GM21526 (cell line): ENCODE measurements at regions not wholly inside any gene's neighbourhood (a gene's known extent, or its start where the extent isn't known, plus 50 kb on each side); places are given as distances from the start of the nearest gene placed in this dataset.

Source experiments
- ATAC-seq: cut with Tn5 transposase; IDR thresholded peaks from one replicate; pipeline ENCODE4 v1.9.1; 2021; ENCODE audit warnings: moderate library complexity; ENCODE audit not compliant: unreplicated experiment, low FRiP score

- no peak for ATAC-seq
Observed at GRCh38 chr6:91633374-91634111, 1046.7 kb upstream of the MAP3K7 start.

GRCh38 chr6:91632308-91632707 is 1045.4 kb upstream of the MAP3K7 start:
- ATAC-seq: no peak

- no peak for ATAC-seq
Observed at GRCh38 chr6:91631227-91631626, 1044.4 kb upstream of the MAP3K7 start.

- ATAC-seq: no peak
Observed at GRCh38 chr6:91626911-91627310, 1040.0 kb upstream of the MAP3K7 start.

GRCh38 chr6:91613481-91613880 is 1026.6 kb upstream of the MAP3K7 start:
- no peak for ATAC-seq

GRCh38 chr6:91611190-91611589 is 1024.3 kb upstream of the MAP3K7 start:
- ATAC-seq: no peak

GRCh38 chr6:91608428-91608827 is 1021.6 kb upstream of the MAP3K7 start:
- ATAC-seq: no peak

- ATAC-seq: no peak
Observed at GRCh38 chr6:91606148-91606901, 1019.5 kb upstream of the MAP3K7 start.

GRCh38 chr6:91600561-91600960 is 1013.7 kb upstream of the MAP3K7 start:
- ATAC-seq: no peak

- ATAC-seq: no peak
Observed at GRCh38 chr6:91590191-91590590, 1003.3 kb upstream of the MAP3K7 start.

- no peak for ATAC-seq
Observed at GRCh38 chr6:91580635-91581034, 993.8 kb upstream of the MAP3K7 start.

GRCh38 chr6:91575032-91575431 is 988.2 kb upstream of the MAP3K7 start:
- no peak for ATAC-seq

- ATAC-seq: no peak
Observed at GRCh38 chr6:91573826-91574416, 987.0 kb upstream of the MAP3K7 start.

GRCh38 chr6:91572878-91573277 is 986.0 kb upstream of the MAP3K7 start:
- no peak for ATAC-seq

GRCh38 chr6:91569071-91569470 is 982.2 kb upstream of the MAP3K7 start:
- ATAC-seq: no peak

- no peak for ATAC-seq
Observed at GRCh38 chr6:91566467-91566866, 979.6 kb upstream of the MAP3K7 start.

- no peak for ATAC-seq
Observed at GRCh38 chr6:91565207-91565606, 978.3 kb upstream of the MAP3K7 start.

- no peak for ATAC-seq
Observed at GRCh38 chr6:91562955-91563354, 976.1 kb upstream of the MAP3K7 start.

GRCh38 chr6:91560409-91560808 is 973.5 kb upstream of the MAP3K7 start:
- no peak for ATAC-seq

- ATAC-seq: no peak
Observed at GRCh38 chr6:91540902-91541301, 954.0 kb upstream of the MAP3K7 start.

GRCh38 chr6:91539456-91539855 is 952.6 kb upstream of the MAP3K7 start:
- no peak for ATAC-seq

GRCh38 chr6:91538622-91539021 is 951.8 kb upstream of the MAP3K7 start:
- no peak for ATAC-seq
